HCT116 (cell line): ENCODE measurements at regions not wholly inside any gene's neighbourhood (a gene's known extent, or its start where the extent isn't known, plus 50 kb on each side); places are given as distances from the start of the nearest gene placed in this dataset.

Experiments
- ATAC-seq: fragments of 200-7000 bp; cut with Tn5 transposase; 2 replicates; pipeline ENCODE4 v1.9.1; 2020; ENCODE audit warnings: mild to moderate bottlenecking, moderate library complexity
- BruUV-seq: library from RNA; stranded (reverse); fragments of 400-500 nt; replicated peaks from 2 replicates; lab custom pipeline; 2021; lab: Mats Ljungman, UMichigan
- CTCF ChIA-PET: fragments of 300-600 bp; sonication (Branson Sonifier 250); formaldehyde crosslinking; loops from one replicate; lab custom pipeline; 2021; ENCODE audit warnings: antibody characterized with exemption; lab: Charles Lee
- POLR2A ChIA-PET: fragments of 300-600, 350-600 bp; sonication (Branson Sonifier 250); formaldehyde crosslinking; loops from one replicate; lab custom pipeline; 2021; ENCODE audit warnings: antibody characterized with exemption; lab: Charles Lee
- RAD21 ChIA-PET, 2 experiments: fragments of 300-600 bp; sonication (Branson Sonifier 250); formaldehyde crosslinking; loops; one replicate each; lab custom pipeline; 2023; ENCODE audit warnings: low total read pairs in 2 of 2; ENCODE audit not compliant: uncharacterized antibody in 2 of 2, unreplicated experiment in 2 of 2, low non-redundant PET in 1 of 2; lab: Charles Lee
- DNase-seq: peaks from one replicate; pipeline ENCODE4 v3.0.0-alpha.2; 2010; ENCODE audit warnings: low read depth, low spot score
- H2AFZ ChIP-seq: fragments of 200-600 bp; shearing (Covaris generic), sonication (generic); 2 replicates; pipeline ENCODE4 v1.6.1; 2017; ENCODE audit warnings: low read depth, mixed run types, mixed read lengths, antibody characterized with exemption, low read length; ENCODE audit not compliant: poor library complexity, severe bottlenecking
- H3K27ac ChIP-seq: 2 replicates; pipeline ENCODE4 v1.5.1; 2012; ENCODE audit warnings: low read depth, low read length
- H3K27me3 ChIP-seq: fragments of 200-600 bp; sonication (generic); 2 replicates; pipeline ENCODE4 v1.6.1; 2016; ENCODE audit warnings: mixed run types, low read length, mixed read lengths; ENCODE audit not compliant: insufficient read depth
- H3K36me3 ChIP-seq, 2 experiments: fragments of 200-500 bp in 1 of 2; fragments of 200-600 bp in 1 of 2; sonication (Bioruptor generic) in 1 of 2; sonication (generic) in 1 of 2; 2 replicates each; pipeline versions ENCODE4 v1.5.1 to v1.6.1; 2014 to 2016; ENCODE audit warnings: low read length in 2 of 2, inconsistent platforms in 1 of 2, mixed read lengths in 1 of 2, mixed run types in 1 of 2; ENCODE audit not compliant: insufficient read depth in 2 of 2, control insufficient read depth in 1 of 2
- H3K4me1 ChIP-seq, 2 experiments: fragments of 200-600 bp in 1 of 2; sonication (generic) in 1 of 2; 2 replicates each; pipeline versions ENCODE4 v1.5.1 to v1.6.1; 2012 to 2017; ENCODE audit warnings: low read length in 2 of 2, inconsistent platforms in 1 of 2, mild to moderate bottlenecking in 1 of 2, mixed read lengths in 1 of 2, mixed run types in 1 of 2, moderate library complexity in 1 of 2; ENCODE audit not compliant: insufficient read depth in 2 of 2, control insufficient read depth in 1 of 2
- H3K4me2 ChIP-seq: fragments of 200-600 bp; sonication (generic); 2 replicates; pipeline ENCODE4 v1.6.1; 2017; ENCODE audit warnings: mixed run types, low read length, mixed read lengths
- H3K4me3 ChIP-seq, 2 experiments: fragments of 200-600 bp in 1 of 2; sonication (generic) in 1 of 2; replicated peaks in 1 of 2; 2 replicates each; pipeline ENCODE4 v1.5.1; 2011 to 2016; ENCODE audit warnings: low read length in 2 of 2, control low read depth in 1 of 2, low read depth in 1 of 2, mild to moderate bottlenecking in 1 of 2, mixed read lengths in 1 of 2, mixed run types in 1 of 2
- H3K79me2 ChIP-seq: fragments of 200-600 bp; sonication (generic); 2 replicates; pipeline ENCODE4 v1.6.1; 2017; ENCODE audit warnings: mild to moderate bottlenecking, mixed run types, low read length, moderate library complexity, mixed read lengths; ENCODE audit not compliant: insufficient read depth
- H3K9ac ChIP-seq: fragments of 200-600 bp; sonication (generic); 2 replicates; pipeline ENCODE4 v1.6.1; 2016; ENCODE audit warnings: low read length, mixed read lengths
- H3K9me2 ChIP-seq: fragments of 200-600 bp; sonication (generic), shearing (Covaris generic); 2 replicates; pipeline ENCODE4 v1.6.1; 2017; ENCODE audit warnings: mixed run types, mild to moderate bottlenecking, moderate library complexity; ENCODE audit not compliant: insufficient read depth
- H3K9me3 ChIP-seq, 2 experiments: fragments of 200-500 bp in 1 of 2; fragments of 200-600 bp in 1 of 2; sonication (Bioruptor generic) in 1 of 2; sonication (generic) in 1 of 2; 2 replicates each; pipeline ENCODE4 v1.6.1; 2014 to 2017; ENCODE audit warnings: low read length in 2 of 2, mixed read lengths in 2 of 2, inconsistent platforms in 1 of 2, low read depth in 1 of 2, mild to moderate bottlenecking in 1 of 2, mixed run types in 1 of 2, moderate library complexity in 1 of 2; ENCODE audit not compliant: control insufficient read depth in 1 of 2, insufficient read depth in 1 of 2
- H4K20me1 ChIP-seq: fragments of 200-600 bp; sonication (generic), shearing (Covaris generic); 2 replicates; pipeline ENCODE4 v1.6.1; 2017; ENCODE audit warnings: mixed run types, mild to moderate bottlenecking, moderate library complexity; ENCODE audit not compliant: insufficient read depth
- EZH2phosphoT487 ChIP-seq: fragments of 200-600 bp; IDR thresholded peaks from 2 replicates; pipeline ENCODE4 v1.6.1; 2018; ENCODE audit warnings: antibody characterized with exemption, borderline replicate concordance
- FOSL1 ChIP-seq: IDR thresholded peaks from 2 replicates; pipeline ENCODE4 v1.6.1; 2012; ENCODE audit warnings: low read depth
- POLR2A ChIP-seq: IDR thresholded peaks from 2 replicates; pipeline ENCODE4 v1.7.0; 2011; ENCODE audit warnings: borderline replicate concordance; ENCODE audit not compliant: insufficient read depth, insufficient read length; ENCODE audit errors: extremely low read depth
- SIN3A ChIP-seq: IDR thresholded peaks from 2 replicates; pipeline ENCODE4 v1.6.1; 2012; ENCODE audit warnings: low read depth
- SP1 ChIP-seq: IDR thresholded peaks from 2 replicates; pipeline ENCODE4 v1.6.1; 2012; ENCODE audit warnings: low read depth
- TCF7L2 ChIP-seq: IDR thresholded peaks from 2 replicates; pipeline ENCODE4 v1.7.0; 2011; ENCODE audit warnings: borderline replicate concordance, inconsistent platforms; ENCODE audit not compliant: insufficient read depth, insufficient read length; ENCODE audit errors: extremely low read depth
- intact Hi-C: fragments of 100-400 bp; cut with micrococcal nuclease; formaldehyde crosslinking; loops from 2 replicates; pipeline ENCODE4 v1.10.0; 2022
- TF ChIP-seq, protein P1 (sequence below): IDR thresholded peaks from 2 replicates; pipeline ENCODE4 v1.6.1; 2011; ENCODE audit warnings: mild to moderate bottlenecking, low read length, moderate library complexity; ENCODE audit not compliant: insufficient replicate concordance; ENCODE audit errors: extremely low read depth

DNA sequence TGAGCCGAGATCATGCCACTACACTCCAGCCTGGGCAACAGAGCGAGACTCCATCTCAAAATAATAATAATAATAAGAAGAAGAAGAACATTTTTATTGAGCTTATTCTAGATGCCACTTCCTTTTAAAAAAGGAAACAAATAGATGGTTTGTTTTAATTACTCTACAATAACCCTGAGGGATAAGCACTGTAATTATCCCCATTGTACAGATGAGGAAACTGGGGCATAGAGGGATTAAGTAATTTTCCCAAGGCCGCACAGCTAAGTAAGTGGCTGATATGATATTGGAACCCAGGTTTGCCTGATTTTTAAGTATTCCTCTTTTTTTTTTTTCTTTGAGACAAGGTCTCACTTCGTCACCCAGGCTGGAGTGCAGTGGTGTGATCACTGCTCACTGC lies 58.5 kb upstream of the LRIG2 start:
- ChIA-PET CTCF (interaction anchor here (0.8 kb wide), 1 partner anchor 58 kb away, joined by 4 read pairs; the partner anchor contains the start of gene LRIG2), RAD21 (no interaction called here), POLR2A (no interaction called here)
- Histone ChIP-seq H3K36me3 (no peaks in the 10 kb centered on the region), H3K9me3 (no peaks in the 10 kb centered on the region), H3K27me3 (no peaks in the 10 kb centered on the region), H3K9ac (no peak overlapping the region), H4K20me1 (no peaks in the 10 kb centered on the region), H3K9me2 (no peaks in the 10 kb centered on the region), H2AFZ (no peak overlapping the region), H3K27ac (no peak overlapping the region), H3K4me1 (no peaks in the 10 kb centered on the region), H3K4me2 (no peak overlapping the region), H3K79me2 (no peaks in the 10 kb centered on the region), H3K4me3 (no peak overlapping the region)
- DNase-seq, result no peak
- no TSS peak for BruUV-seq
- no peak for ATAC-seq
- TF ChIP-seq TCF7L2 (no peak), FOSL1 (no peak)
- TF ChIP-seq, protein P1, sequence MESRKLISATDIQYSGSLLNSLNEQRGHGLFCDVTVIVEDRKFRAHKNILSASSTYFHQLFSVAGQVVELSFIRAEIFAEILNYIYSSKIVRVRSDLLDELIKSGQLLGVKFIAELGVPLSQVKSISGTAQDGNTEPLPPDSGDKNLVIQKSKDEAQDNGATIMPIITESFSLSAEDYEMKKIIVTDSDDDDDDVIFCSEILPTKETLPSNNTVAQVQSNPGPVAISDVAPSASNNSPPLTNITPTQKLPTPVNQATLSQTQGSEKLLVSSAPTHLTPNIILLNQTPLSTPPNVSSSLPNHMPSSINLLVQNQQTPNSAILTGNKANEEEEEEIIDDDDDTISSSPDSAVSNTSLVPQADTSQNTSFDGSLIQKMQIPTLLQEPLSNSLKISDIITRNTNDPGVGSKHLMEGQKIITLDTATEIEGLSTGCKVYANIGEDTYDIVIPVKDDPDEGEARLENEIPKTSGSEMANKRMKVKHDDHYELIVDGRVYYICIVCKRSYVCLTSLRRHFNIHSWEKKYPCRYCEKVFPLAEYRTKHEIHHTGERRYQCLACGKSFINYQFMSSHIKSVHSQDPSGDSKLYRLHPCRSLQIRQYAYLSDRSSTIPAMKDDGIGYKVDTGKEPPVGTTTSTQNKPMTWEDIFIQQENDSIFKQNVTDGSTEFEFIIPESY, result no peak
- intact Hi-C loops, result no loop called here

DNA sequence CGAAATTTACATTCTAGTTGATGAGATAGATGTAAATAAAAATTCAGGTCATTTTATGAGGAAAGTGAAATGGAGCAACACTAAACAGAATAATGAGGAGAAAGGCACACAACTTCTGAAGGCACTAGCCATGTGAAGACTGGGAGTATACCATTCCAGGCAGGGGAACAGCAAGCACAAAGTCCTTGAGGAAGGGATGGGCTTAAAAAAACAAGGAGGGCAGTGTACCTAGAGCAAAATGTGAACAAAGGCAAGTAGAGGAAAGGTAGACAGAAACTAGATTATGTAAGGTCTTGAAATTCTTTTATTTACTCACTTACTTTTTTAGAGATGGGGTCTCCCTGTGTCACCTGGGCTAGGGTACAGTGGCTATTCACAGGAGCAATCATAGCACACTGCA lies 54.1 kb upstream of the LRIG2 start:
- DNase-seq (no peak), ATAC-seq (no peak)
- H3K9me2 ChIP-seq, result no peaks in the 10 kb centered on the region
- no TSS peak for BruUV-seq
- H3K4me1 ChIP-seq, result no peaks in the 10 kb centered on the region
- H3K36me3 ChIP-seq, result no peaks in the 10 kb centered on the region
- ChIA-PET POLR2A (no interaction called here), CTCF (no interaction called here), RAD21 (no interaction called here)
- H4K20me1 ChIP-seq, result no peaks in the 10 kb centered on the region
- no peaks in the 10 kb centered on the region for H3K27me3 ChIP-seq
- intact Hi-C loops, result no loop called here
- H2AFZ ChIP-seq, result no peak overlapping the region
- H3K4me3 ChIP-seq, result no peak overlapping the region
- H3K27ac ChIP-seq, result no peak overlapping the region
- H3K4me2 ChIP-seq, result no peak overlapping the region
- TF ChIP-seq FOSL1 (no peak), POLR2A (no peak), EZH2phosphoT487 (no peak), SIN3A (no peak), SP1 (no peak)
- H3K9me3 ChIP-seq, result no peaks in the 10 kb centered on the region
- no peak overlapping the region for H3K9ac ChIP-seq
- no peaks in the 10 kb centered on the region for H3K79me2 ChIP-seq
